KG1 (cell line): ENCODE measurements at regions not wholly inside any gene's neighbourhood (a gene's known extent, or its start where the extent isn't known, plus 50 kb on each side); places are given as distances from the start of the nearest gene placed in this dataset.
"Not testable (repeated sequence)": the region's sequence is repeated elsewhere in the genome, so short reads cannot be mapped to it uniquely, and the experiment has no call there.

Source experiments
- DNase-seq: peaks from one replicate; lab custom pipeline; 2025; lab: John Stamatoyannopoulos, UW

DNA sequence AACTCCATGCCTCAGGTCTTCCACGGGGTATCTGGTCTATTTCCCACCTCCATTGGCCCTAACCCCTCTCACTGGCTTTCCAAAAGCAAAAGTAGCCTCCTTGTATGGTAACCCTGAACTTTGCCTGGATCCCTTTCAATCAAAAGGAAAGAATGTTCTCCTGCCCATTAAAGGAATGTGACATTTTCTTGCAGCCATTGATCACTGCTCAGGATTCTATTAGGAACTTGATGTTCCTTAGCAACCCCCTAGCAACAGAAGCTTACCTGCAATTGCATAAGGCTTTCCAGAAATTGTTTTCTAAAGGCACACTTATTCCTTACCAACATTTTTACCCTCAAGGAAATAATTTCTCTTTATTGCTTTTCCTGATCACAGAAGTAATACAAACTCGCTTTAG is 91.4 kb upstream of the AGAP1 start:
- DNase-seq, result no peak

DNA sequence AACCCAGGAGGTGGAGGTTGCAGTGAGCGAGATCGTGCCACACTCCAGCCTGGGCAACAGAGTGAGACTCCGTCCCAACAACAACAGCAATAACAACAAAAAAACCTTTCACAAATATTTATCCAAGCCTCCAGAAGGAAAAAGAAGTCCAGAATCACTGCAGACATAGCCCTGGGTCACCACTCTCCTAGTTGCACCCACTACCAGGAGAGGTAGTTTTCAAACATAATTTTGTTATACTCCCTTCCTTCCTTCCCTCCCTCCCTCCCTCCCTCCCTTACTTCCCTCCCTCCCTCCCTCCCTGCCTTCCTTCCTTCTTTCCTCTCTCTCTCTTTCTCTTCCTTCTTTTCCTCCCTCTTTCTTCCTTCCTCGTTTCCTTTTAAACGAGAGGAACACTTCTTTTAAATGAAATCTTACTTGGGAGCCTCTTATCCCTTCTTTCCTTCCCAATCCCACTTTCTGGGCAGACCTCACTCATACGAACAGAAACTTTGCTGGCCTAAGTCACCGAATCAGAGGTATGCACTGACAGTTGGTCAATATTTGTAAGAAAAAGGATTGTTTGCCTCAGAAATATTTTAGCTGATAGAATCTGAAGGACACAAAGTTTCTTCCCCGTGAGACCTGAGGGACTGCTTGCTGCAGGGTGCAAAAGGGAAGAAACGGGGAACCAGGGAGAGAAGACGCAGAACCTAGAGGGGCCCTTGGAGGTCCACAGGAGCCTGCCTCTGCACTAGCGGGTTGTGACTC is 88.1 kb upstream of the AGAP1 start:
- DNase-seq, result no peak

DNA sequence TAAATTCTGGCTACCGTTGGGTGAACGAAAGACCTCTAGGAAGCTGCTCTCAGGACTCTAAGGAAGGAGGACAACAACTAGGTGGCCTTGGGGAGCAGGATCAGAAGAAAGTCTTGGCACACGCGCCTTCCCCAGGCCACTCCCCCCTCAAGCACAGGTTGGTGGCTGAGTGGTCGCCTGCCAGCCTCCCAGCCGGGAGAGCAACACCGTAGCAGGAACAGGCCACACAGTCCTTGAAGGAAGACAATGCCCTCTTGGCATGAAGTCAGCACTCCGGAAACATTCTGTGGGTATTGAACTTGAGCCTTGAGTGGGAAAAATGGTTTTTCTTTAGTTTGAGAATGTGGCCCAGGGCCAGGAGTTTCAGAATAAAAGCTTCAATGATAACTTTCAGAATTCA is 87.4 kb upstream of the AGAP1 start:
- no peak for DNase-seq

DNA sequence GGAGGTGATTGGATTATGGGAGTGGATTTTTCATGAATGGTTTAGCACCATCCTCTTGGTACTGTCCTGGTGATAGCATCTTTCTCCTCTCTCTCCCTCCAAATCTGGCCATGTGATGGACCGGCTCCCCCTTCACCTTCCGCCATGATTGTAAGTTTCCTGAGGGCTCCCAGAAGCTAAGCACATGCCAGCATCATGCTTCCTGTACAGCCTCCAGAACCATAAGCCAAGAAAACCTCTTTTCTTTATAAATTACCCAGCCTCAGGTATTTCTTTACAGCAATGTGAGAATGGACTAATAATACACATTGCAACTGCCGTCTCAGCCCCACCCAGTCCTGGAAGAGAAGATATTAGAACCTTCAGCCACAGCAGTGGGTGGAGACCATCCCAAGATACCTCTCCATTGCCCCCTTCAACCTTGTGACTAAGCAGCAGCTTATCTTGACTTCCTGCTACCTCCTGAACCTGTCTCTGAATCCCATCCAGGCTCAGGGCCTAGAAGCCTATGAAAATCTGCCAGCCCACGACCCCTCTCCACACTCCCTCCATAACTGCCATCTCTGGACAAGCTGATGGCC is 81.8 kb upstream of the AGAP1 start:
- no peak for DNase-seq

- no peak for DNase-seq
These were observed 80.8 kb upstream of the AGAP1 start for GRCh38 chr2:235413064-235413463.

DNA sequence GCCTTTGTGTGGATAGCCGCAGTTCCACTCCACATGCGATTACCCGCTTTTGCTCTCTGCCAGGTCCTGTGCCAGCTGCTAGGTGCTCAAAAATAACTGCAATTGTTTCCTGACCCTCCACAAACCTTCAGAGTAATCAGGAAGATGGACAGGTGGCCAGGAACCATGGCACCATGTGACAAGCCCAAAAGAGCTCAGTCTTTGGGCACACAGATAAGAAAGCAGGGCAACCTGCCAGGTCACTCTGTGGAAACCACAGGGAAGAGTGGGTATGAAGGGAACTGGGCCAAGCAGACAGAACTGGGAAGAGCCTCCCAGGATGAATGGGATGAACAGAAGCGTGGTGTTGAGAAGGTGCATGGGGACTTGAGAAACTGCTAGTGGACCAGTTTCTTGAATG is 79.4 kb upstream of the AGAP1 start:
- DNase-seq, result no peak

- DNase-seq, result no peak
These were observed 76.9 kb upstream of the AGAP1 start for GRCh38 chr2:235416858-235417499.

GRCh38 chr2:235418918-235419317 is 74.9 kb upstream of the AGAP1 start:
- DNase-seq, result no peak

- DNase-seq, result no peak
These were observed 73.8 kb upstream of the AGAP1 start for GRCh38 chr2:235419996-235420395.

DNA sequence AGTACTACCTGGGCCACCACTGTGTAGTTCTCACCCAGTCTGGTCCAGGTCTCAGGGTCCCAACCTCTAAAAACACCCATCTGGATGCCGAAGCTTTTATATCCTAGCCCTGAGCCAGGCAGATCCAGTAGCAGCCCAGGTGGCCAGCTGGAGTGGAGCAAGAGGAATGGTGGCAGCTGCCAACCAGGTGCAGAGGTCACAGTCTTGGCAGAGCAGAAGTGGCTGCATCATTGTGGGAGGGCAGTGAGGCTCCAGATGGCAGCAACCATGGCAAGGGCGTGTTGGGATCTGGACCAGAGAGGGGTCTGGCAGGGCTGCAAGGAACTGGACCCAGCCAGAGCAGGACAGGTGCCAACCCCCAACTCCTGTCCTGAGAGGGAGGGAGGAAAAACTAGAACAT is 72.2 kb upstream of the AGAP1 start:
- no peak for DNase-seq

DNA sequence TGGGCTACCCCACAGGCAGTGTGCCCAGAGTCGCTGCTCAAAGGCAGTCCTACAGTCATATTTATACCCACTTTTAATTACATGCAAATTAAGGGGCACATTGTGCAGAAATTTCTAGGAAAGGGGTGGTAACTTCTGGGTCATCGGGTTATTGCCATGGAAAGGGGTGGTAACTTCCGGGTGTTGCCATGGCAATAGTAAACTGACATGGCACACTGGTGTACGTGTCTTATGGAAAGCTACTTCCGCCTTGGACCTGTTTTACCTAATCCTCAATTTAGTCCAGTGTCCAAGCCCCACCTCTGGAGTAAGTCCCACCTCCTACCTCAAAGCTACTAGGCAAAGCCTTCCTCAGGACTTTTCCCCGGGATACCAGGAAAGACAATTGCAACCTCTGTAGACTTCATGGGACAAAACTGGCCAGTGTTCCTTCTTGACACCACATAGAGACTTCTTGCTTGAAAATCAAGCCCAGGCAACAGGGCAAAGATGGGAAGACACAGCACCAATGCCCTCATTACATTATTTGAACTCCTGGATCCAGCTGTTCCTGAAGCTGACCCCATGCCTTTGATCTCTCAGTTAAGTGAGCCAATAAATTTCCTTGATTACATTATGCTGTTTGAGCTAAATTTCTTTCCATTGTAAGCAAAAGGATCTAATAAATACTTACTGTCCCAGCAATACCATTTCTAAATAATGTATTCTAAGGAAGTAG is 63.3 kb upstream of the AGAP1 start:
- DNase-seq, result no peak

GRCh38 chr2:235432741-235433520 is 60.9 kb upstream of the AGAP1 start:
- DNase-seq, result no peak

GRCh38 chr2:235433860-235434259 is 60.0 kb upstream of the AGAP1 start:
- DNase-seq, result no peak

GRCh38 chr2:235439959-235440662 is 53.7 kb upstream of the AGAP1 start:
- DNase-seq, result no peak

GRCh38 chr2:235443580-235443979 is 50.3 kb upstream of the AGAP1 start:
- not testable (repeated sequence) for DNase-seq
